Neural progenitor cell (in vitro differentiated cells): ENCODE measurements at regions not wholly inside any gene's neighbourhood (a gene's known extent, or its start where the extent isn't known, plus 50 kb on each side); places are given as distances from the start of the nearest gene placed in this dataset.

ENCODE experiments used
- EZH2 ChIP-seq: fragments of 200-600 bp; sonication (generic); IDR thresholded peaks from 2 replicates; pipeline ENCODE4 v1.6.1; 2017; ENCODE audit warnings: antibody characterized with exemption, mild to moderate bottlenecking, moderate library complexity
- EZH2phosphoT487 ChIP-seq: fragments of 200-600 bp; sonication (generic); IDR thresholded peaks from 2 replicates; pipeline ENCODE4 v1.6.1; 2017; ENCODE audit warnings: antibody characterized with exemption
- TF ChIP-seq, protein P1 (sequence below): fragments of 200-600 bp; sonication (generic); IDR thresholded peaks from 2 replicates; pipeline ENCODE4 v1.5.1; 2017; ENCODE audit warnings: antibody characterized with exemption, mild to moderate bottlenecking

DNA sequence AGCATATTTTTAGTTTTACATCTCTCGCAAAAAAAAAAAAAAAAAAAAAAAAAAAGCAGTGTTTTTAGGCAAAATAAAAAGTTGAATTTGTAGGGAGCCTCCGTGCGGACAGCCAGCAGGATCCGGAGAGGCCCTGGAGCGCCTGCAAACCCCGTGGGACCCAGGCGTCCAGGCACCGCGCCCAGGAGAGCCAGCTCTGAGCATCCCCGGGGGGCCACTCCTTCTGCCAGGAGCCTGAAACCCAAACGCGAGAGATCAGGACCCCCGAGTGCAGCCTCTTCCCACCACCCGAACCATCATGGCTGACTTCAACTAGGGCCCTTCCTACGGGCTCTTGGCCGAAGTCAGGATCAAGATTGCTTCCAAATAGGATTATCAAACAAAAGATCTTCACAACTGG, 54.1 kb upstream of the LY86 start:
- TF ChIP-seq, protein P1, sequence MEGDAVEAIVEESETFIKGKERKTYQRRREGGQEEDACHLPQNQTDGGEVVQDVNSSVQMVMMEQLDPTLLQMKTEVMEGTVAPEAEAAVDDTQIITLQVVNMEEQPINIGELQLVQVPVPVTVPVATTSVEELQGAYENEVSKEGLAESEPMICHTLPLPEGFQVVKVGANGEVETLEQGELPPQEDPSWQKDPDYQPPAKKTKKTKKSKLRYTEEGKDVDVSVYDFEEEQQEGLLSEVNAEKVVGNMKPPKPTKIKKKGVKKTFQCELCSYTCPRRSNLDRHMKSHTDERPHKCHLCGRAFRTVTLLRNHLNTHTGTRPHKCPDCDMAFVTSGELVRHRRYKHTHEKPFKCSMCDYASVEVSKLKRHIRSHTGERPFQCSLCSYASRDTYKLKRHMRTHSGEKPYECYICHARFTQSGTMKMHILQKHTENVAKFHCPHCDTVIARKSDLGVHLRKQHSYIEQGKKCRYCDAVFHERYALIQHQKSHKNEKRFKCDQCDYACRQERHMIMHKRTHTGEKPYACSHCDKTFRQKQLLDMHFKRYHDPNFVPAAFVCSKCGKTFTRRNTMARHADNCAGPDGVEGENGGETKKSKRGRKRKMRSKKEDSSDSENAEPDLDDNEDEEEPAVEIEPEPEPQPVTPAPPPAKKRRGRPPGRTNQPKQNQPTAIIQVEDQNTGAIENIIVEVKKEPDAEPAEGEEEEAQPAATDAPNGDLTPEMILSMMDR, result no peak
- no peak for TF ChIP-seq EZH2phosphoT487
- TF ChIP-seq EZH2, result no peak
